Left ventricle myocardium superior (tissue), 1 donor: ENCODE measurements at regions not wholly inside any gene's neighbourhood (a gene's known extent, or its start where the extent isn't known, plus 50 kb on each side); places are given as distances from the start of the nearest gene placed in this dataset.
"Not testable (repeated sequence)": the region's sequence is repeated elsewhere in the genome, so short reads cannot be mapped to it uniquely, and the experiment has no call there.

Source experiments
- ATAC-seq: fragments of 200-7000 bp; cut with Tn5 transposase; one replicate; pipeline ENCODE4 v1.9.1; 2020; ENCODE audit warnings: mild to moderate bottlenecking, moderate library complexity
- DNase-seq: peaks from one replicate; pipeline ENCODE4 v3.0.0-alpha.2; 2020
- intact Hi-C: fragments of 100-400 bp; cut with micrococcal nuclease; formaldehyde crosslinking; loops from one replicate; pipeline ENCODE4 v1.11.0; 2022
- donor health status: DM: no; HTN: yes; CAD: no; lungs with severe emphysema.

- intact Hi-C loops = no loop called here
- ATAC-seq (no peak), DNase-seq (no peak)
Observed at GRCh38 chr1:73860421-73860950, 337.5 kb downstream of the LRRIQ3 start.

- DNase-seq = no peak
- ATAC-seq = no peak
- intact Hi-C loops = no loop called here
Observed at GRCh38 chr1:73859227-73859626, 338.7 kb downstream of the LRRIQ3 start.

DNA sequence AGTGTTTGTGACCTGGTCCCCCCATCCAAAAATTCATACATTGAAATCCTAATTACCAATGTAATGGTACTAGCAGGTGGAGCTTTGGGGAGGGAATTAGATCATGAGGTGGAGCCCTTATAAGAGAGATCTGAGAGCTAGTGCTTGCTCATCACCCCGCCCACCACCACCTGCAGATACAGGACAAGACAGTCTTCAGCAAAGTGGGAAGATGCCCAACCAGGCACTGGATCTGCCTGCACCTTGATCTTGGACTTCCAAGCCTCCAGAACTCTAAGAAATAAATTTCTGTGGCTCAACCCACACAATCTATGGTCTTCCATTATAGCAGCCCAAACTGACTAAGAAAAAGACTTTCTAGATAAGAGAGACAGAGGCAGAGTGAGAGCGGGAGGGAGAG lies 343.4 kb downstream of the LRRIQ3 start:
- intact Hi-C loops = no loop called here
- ATAC-seq (no peak), DNase-seq (no peak)

- DNase-seq (no peak), ATAC-seq (no peak)
- intact Hi-C loops = no loop called here
Observed at GRCh38 chr1:73842436-73842835, 355.5 kb downstream of the LRRIQ3 start.

DNA sequence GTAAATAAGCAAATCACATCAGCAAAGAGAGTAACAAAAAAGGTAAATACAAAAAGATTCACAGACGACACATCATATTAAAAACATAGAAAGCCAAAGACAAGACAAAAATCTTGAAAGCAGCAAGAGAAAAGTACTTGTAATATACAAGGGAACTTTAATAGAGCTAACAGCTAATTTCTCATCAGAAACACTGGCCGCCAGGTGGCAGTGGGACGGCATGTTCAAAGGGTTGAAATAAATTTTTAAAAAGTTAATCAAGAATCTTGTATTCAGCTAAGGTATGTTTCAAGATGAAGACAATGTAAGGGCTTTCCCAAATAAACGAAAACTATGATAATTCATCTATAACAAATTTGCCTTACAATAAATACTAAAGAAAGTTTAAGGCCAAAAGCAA lies 358.1 kb downstream of the LRRIQ3 start:
- intact Hi-C loops = no loop called here
- DNase-seq (no peak), ATAC-seq (no peak)

GRCh38 chr1:73832276-73833181 lies 365.4 kb downstream of the LRRIQ3 start:
- intact Hi-C loops = no loop called here
- ATAC-seq (no peak), DNase-seq (no peak)

DNA sequence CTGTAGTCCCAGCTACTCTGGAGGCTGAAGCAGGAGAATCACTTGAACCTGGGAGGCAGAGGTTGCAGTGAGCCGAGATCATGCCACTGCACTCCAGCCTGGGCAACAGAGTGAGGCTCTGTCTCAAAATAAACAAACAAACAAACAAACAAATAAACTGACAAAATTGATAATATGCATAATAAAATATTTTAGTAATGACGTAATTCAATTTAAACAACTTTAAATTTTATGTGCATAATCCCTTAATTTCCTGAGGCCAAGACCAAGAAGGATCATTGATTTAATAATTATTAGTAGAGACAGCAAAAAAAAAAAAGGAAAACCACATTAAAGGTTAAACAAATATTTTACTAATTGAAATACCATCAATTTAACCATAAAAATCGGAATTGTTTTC lies 370.7 kb downstream of the LRRIQ3 start:
- DNase-seq, ATAC-seq, intact Hi-C loops: not testable (repeated sequence)

DNA sequence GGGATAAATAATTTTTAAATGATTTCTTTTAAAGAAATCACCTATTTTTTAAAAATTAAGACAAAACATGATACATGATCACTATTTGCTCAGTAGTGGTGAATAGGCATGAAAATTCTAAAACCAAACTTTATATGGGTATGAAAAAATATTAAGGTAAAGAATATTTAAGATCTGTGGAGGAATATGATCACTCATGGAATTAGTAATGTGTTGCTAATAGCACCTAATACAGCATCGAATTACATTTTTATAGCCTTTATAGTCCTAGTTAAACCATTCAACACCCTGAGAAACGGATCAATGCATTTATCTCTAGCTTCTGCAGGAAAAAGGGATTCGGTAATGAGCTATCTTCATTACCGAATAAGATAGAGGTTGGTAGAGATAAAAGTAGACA lies 373.9 kb downstream of the LRRIQ3 start:
- intact Hi-C loops = no loop called here
- ATAC-seq = no peak

DNA sequence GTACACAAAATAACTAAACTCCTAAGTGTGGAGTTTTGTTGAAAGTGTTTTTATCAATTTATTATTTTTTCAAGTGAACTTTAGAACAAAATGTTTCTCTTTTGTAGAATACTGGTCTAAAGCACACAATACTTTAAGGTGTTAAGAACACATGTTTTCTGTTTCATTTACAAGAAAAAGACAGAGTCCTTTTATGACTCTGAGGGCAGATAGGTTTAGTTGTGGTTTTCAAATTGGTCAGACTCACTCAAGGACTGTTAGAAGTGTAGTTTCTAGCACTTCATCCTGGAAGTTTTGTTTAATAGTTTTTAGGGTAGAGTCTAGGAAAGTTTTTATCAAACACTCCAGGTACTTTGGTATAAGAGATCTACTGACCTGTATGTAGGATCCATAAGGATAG lies 376.5 kb downstream of the LRRIQ3 start:
- DNase-seq (no peak), ATAC-seq (no peak)
- intact Hi-C loops = no loop called here

More for the DNA sequence above, 373.9 kb downstream of the LRRIQ3 start:
- no peak for DNase-seq

DNA sequence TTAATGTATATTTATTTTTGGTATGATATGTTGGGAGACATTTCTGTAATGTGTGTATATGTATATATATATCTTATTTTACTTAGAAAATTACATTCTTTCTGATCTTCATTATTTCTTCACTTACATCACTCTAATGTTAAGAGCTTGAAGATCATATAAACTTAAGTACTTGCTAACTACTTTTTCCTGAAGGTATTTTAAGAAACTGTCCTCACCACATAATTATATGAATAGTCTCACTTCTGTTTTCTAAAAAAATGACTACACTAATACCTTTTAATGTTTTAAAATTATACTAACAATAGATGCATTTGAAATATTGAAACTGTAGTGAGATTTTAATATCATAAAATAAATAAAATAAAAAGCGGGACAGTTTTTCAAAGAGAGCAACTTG lies 377.1 kb downstream of the LRRIQ3 start:
- intact Hi-C loops = no loop called here
- DNase-seq (no peak), ATAC-seq (no peak)

- DNase-seq (no peak), ATAC-seq (no peak)
- intact Hi-C loops = no loop called here
Observed at GRCh38 chr1:73813716-73814115, 384.3 kb downstream of the LRRIQ3 start.

- ATAC-seq (no peak), DNase-seq (no peak)
- intact Hi-C loops = no loop called here
Observed at GRCh38 chr1:73813236-73813635, 384.7 kb downstream of the LRRIQ3 start.

GRCh38 chr1:73811798-73812197 lies 386.2 kb downstream of the LRRIQ3 start:
- DNase-seq (no peak), ATAC-seq (no peak)
- intact Hi-C loops = no loop called here

DNA sequence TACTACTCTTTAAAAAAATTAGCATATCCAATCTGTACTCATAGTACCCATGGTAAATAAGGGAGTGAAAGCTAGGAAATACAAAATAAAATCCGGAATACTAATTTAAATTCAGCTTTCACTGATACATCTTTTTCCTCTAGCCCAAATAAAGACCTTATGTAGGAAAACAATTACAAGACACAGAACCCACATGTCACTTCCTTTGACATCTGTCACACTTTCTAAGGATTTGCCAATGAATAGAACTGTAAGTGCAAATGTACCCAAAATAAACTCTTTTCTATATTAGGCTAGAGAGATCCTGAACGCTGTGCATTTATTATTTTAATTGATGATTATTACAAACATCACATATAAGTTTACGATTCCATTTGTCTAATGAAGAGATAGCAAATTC lies 393.0 kb downstream of the LRRIQ3 start:
- intact Hi-C loops = no loop called here
- ATAC-seq (no peak), DNase-seq (no peak)

DNA sequence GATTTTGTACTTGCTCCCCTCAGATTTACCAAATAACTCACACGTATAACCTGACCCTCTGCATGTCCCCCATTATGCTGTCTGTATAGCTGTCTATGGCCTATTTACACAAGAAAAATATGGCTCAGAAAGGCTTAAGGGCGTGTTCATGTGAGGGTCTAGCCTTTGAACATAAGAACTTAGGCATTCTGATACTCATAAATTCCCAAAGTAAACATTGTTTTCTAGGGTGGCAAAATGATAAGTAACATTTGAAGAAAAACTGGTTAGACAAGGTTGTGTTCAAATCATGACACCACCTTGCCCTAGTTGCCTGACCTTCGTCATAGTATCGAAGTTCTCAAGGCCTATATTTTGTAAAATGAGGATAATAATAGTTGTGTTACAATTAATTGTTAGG lies 394.6 kb downstream of the LRRIQ3 start:
- intact Hi-C loops = no loop called here
- ATAC-seq (no peak), DNase-seq (no peak)

DNA sequence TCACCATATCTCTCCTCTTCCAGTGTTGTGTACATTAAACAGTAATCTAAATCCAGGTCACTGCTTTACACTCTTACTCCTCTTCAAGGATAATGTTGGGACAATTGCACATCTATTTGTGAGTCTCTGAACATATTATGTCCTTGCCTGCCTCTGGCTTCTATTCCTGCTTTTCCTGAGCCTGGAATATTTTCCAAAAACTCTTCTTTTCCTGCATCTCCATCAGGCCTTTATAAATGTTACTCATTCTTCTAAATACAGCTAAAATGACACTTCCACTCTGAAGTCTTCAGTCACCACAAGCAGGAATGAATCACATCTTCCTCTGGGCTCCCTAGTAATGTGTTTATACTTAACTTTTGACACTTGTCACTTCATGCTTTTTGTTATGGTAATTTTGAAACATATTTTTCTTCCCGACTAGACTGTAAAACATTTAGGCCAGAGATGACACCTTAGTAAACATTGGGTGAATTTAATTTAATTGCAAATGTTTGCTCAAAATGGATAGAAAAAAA lies 396.0 kb downstream of the LRRIQ3 start:
- no peak for ATAC-seq
- intact Hi-C loops = no loop called here
- DNase-seq = no peak

DNA sequence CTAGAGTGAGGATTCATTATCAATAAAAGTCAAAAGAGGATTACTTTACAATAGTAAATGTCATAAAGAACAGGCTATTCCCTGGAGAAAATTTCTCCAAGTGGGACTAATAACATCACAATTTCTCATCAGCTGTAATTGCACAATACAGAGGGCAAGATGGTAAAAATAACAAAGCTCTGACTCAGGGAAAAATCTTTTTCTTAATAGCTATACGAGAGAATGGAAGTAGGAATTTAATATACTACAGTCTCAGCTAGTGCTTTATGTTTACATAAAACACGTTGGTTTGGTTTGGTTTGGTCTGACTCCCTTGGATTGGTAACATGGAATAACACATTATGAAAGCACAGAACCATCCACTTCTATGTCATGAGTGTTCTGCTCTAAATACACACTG lies 397.6 kb downstream of the LRRIQ3 start:
- intact Hi-C loops = no loop called here
- no peak for DNase-seq
- ATAC-seq = no peak

GRCh38 chr1:73789965-73790364 lies 408.0 kb downstream of the LRRIQ3 start:
- ATAC-seq (no peak), DNase-seq (no peak)
- intact Hi-C loops = no loop called here

DNA sequence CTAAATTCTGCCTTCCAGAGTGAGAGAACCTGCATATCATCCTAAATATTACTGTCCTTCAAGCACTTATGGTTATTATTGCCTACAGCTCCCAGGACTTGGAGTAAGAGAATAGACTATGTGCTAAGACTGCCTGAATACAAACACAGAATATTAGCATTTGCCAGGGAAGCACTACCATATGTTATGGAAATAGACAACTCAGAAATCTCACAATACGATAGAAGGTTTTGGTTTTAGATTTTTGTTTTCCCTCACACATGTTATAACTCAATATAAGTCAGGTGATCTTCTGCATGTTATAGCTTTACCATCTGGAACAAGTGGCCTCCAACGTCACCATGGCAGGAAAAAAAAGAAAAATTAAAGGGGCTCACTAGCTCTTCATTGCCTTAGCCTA lies 413.9 kb downstream of the LRRIQ3 start:
- intact Hi-C loops = no loop called here
- ATAC-seq = no peak

DNA sequence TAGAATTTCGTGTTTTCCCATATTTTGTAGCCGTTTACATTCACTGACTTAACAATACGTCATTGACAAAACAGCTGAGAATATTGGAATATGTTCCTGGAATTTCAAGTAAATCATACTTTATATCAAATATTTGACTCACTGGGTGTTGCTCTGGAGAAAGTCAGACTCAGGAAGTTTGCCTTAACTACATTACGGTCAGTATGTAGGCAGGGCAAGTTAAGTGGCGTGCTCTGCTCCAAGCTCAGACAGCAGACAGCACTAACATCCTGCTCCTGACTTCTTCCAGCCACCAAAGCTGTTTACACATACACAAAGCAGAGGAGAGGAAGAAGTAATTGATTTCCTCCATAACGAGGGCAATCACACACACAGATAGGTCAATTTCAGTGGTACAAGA lies 414.6 kb downstream of the LRRIQ3 start:
- intact Hi-C loops = no loop called here
- ATAC-seq (no peak), DNase-seq (no peak)

More for the DNA sequence above, 413.9 kb downstream of the LRRIQ3 start:
- no peak for DNase-seq

GRCh38 chr1:73782901-73783300 lies 415.1 kb downstream of the LRRIQ3 start:
- ATAC-seq (no peak), DNase-seq (no peak)
- intact Hi-C loops = no loop called here
